Stimulated activated CD4-positive, alpha-beta T cell treated with anti-CD3 and anti-CD28 coated beads, Interleukin-1b, Interleukin-23, amount 100 ng/mL, for 48 hours (primary cell): ENCODE measurements at regions not wholly inside any gene's neighbourhood (a gene's known extent, or its start where the extent isn't known, plus 50 kb on each side); places are given as distances from the start of the nearest gene placed in this dataset.

Experiments
- DNase-seq: peaks from one replicate; pipeline ENCODE4 v3.0.0-alpha.2; 2020

DNA sequence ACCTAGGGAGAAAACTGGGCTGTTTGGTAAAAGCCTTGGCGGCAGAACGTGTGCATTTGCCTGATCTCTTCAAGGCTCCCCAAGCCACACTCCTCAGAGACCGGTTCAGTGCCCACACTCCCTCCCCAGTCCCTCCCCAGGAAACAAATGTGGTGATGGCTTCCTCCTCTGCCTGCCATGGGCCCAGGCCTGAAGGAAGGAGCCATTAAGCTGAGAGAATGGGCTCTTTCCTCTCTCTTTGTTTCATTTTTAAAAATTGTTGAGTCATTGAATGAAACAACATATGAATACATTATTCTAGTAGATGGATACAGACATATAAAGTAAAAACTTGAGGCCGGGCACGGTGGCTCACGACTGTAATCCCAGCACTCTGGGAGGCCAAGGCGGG lies 50.6 kb upstream of the YWHAQ start:
- no peak for DNase-seq

DNA sequence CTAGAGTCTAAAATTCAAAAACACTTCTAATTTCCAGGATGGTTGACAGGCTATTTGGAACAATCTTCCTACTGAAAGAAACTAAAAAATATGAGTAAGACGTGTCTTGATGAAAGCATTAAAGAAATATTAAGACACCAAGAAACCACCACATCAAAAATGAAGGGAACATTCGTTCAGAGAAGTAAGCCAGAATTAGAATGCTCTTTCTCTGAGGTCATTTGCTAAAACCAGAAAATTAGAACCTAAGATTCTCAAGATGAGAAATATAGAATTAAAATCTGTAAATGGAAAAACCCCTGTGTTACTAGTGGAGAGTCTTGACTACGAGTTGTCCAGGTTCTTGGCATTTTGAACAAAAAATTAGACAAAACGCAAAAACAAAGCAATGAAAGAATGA lies 54.8 kb upstream of the YWHAQ start:
- no peak for DNase-seq

DNA sequence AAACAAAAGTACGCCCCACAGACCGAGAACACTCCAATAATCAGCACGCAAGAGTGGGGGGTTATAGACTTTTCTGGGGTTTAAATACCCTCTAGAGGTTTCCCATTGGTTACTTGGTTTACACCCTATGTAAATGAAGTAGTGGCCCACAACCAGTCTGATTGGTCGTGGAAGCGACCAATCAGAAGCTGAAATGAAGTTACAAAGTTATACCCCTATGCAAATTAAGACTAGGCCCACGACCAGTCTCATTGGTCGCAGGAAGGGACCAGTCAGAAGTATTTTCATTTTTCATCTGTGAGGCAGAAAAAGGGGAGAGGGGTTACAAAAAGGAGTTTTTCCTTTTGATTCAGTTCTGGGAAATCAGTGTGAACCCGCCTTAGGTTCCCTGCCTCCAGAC lies 55.3 kb upstream of the YWHAQ start:
- DNase-seq = no peak

DNA sequence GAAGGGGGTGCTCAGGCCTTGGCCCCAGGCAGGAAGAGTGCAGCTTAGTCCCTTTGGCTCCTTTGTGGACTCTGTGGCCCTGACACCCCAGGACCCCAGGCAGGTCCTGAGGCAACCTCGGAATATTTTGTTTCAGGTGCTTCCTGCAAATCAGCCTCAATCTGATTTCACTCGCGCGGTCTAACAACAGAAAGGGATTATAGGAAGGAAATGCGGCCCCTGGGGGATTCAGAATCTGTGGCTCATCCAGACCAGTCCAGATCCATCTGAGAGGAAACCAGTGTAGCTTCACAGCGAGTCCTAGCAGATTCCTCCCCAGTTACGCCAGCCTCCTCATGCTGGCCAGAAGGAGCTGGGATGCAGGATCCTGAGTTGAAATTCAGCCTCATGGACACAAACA lies 59.5 kb upstream of the YWHAQ start:
- no peak for DNase-seq

DNA sequence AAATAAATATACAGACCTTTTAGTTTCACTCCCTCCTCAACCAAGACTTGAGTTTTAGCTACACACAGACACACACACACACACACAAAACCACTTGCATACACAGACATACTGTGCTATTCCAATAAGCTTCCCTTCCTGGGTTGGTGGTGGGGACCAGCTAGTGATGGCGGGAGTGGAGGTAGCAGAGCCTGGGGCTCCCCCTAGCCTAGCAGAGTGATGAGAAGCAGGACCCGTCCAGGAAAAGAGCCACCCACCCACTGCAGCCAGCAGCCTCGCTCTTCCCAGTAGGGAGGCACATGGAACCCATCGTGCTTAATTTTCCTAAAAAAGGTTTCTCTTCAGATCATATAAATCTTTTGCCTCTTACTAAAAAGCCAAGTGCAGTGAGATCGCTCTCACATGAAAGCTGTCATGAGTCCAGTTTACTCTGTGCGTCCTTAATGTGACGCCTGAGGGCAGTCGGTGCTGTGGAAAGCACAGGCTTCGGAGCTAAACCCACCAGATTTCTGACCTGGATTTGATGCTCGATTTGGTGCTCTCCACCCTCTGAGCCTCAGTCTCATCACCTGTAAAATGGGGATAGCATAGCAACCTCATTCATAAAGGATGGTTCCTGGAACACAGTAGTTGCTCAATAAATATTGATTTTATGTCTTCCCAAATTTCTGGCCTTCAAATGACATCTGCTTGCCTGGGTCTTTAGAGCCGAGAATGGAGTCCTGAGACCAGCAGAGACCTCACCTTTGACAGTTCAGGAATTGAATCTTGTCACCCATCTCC lies 60.1 kb upstream of the YWHAQ start:
- DNase-seq = no peak

DNA sequence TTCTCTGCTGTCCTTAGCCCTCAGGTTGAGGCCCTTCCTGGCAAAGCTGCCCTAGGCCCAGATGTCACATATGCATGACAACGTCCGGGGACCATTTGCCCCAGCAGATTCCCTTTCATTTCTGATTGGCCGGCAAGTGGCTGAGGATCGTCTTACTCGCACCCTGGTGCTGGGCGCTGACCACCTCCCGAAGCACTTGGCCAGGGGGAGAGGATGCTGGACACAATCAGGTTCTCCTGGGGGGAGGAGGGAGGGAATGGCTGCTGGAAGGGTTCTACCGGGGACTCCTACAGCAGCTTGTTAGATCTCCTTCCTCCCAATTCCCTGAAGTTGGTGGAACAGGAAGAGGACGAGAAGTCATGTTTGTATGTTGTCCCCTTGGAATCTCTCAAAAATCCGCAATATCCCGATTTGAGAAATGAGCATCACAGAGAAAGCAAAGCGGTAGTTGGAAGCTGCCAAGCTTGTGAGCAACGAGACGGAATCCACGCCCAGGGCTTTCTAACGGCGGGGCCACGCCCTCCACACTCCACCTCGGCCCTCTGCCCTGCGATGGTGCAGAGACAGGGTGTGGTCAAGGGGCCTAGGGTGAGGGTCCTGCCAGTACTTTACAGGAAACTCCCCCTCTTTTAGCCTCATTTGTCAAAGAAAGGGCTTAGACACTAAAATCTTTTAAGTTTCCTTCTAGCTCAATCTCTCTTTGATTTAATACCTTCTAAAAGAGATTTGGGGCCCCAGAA lies 61.8 kb upstream of the YWHAQ start:
- no peak for DNase-seq

DNA sequence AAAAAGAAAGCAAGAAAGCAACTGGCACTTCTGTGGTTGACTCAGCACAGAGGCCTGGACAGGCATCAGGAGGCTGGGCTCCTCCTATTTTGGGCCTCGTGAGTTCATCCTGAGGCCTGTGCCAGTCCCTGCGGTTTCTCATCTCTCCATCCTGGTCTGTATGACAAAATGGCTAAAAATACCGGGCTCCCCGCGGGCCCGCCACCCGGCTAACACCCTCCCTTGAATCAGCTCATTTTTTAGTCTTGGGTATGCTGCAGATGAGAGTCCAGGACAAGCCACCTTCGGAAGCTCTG lies 62.3 kb upstream of the YWHAQ start:
- DNase-seq = no peak

DNA sequence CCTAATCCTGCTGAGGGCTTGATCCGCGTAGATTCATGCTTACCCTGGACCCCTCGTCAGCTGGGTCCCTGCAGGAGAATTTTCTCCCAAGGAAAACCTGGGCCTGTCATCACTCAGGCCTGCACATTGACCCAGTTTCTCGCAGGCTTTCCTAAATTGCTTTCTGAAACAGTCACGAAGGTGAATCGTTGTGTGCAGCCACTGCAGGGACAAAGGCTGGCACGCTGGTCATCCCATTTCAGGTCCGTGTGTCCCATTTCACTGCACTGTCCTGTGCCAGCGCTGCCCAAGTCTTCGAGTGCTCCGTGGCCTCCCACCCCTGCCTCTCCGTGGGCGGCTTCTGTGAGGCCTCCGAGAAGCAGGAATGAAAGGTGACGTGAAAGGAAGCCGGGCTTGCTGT lies 62.8 kb upstream of the YWHAQ start:
- no peak for DNase-seq

DNA sequence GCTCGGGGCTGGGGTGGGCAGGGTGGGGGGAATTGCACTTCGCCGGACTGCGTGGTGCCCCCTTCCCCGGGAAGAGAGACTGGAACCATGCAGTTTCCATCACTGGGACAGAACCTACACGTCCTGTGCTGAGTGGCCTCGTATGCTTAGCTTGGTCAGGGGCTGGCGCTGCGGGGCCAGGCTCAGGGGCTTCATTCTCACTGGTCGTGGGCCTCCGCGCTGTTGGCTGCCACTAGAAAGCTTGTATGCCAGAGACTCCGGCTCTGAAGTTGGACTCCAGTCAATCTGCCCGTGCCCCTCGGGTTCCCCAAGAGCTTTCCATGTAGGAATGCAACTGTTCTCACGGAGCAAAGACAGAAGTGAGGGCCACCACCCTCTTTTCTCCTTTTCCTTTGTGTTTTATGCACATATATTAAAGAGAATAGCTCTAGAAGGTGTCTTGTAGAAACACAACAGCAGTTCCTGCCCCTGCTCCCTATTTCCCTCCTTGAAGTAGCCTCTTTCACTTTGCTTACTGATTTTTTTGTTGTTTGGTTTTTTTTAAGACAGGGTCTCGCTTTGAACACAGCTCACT lies 64.0 kb upstream of the YWHAQ start:
- DNase-seq = no peak

DNA sequence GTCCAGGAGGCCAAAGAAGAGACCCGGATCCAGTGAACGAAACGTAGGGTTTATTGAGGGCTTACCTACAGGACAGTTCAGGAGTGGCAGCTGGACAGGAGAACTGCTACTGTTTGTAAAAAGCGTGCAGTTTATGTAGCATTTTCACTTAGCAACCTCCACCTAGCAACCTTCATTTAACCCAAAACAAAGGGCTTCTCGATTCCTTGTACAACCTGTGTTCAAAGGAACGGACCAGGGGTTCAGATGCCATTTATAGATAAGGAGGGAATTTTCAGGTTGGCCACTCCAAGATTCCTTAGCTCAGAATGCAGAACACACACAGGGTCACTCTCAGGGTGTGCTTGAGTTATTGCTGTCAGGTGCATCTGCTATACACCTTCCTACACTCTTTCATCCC lies 65.1 kb upstream of the YWHAQ start:
- DNase-seq = no peak

DNA sequence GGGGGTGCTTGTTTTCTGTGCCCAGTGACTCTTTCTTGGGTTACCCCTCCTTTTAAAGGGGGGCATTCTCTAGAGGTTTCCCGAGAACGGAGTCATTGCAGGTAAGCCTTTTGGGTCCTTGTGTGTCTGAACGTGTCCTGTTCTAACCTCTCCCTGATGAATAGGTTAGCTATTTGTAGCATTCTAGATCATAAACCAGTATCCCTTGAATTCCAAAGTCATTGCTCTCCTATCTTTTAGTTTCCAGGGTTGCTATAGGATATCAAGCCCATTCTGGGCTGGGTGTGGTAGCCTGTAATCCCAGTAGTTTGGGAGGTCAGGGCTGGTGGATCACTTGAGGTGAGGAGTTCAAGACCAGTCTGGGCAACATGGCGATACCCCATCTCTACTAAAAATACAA lies 65.9 kb upstream of the YWHAQ start:
- no peak for DNase-seq

DNA sequence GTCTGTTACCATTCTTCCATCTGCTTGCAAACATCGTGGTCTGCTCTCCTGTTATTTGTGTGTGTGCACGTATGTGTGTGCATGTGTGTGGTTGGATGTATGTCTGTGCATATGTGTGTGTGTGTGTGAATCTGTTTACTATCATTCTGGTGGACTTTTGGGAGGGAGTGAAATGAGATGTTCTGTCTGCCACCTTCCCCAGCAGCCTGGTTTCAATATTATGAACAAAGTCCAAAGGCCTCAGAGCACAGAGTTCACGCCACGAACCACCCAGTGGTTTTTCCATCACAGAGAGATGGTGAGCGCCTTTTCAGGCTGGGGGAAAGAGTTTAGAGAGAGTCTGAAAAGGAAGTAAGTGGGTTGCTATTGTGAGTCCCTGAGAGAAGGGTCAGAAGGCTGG lies 67.1 kb upstream of the YWHAQ start:
- DNase-seq = peak; percentile 30

DNA sequence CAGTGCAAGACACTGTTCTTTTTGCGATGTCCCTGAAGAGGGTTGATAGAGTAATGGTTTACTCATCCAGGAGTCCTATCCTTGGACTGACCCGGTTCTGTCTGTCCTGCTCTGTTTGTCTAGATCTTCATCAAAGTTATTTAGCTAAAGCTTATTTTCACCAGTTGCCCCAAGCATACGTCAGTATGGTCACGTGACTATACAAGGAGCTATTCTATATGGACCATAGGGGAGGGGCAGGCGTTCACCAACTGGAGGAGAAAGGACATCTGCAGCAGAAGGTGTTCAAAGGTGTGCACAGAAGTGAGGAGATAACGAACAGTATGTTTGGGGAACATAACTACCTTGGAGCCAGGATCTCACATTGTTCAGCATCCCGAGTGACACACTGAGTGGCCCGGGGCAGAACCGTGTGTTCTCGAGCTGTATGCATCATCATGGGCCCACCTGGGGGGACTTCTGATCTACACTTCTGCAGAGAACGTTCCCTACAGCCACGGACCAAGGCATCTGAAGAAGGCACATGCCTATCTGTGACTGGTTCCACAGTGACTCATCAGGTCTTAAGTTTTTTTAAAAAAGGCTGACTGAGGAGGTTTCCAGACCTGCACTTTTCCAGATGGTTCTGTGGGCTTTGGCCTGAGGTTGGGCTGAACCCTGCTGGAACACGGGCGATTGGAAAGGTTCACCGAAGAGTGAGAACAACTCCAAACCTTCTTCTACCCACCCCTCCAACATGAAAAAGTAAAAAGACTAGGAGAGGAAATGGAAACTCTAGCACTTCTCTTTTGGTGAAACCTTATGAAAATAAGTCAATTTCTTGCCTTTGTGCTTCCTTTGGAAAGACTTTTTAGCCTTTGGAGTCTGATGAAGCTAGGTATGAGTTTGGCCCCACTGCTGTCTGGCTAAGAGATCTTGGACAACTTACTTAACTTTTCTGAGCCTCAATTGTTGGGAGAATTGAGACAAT lies 68.6 kb upstream of the YWHAQ start:
- DNase-seq = no peak

DNA sequence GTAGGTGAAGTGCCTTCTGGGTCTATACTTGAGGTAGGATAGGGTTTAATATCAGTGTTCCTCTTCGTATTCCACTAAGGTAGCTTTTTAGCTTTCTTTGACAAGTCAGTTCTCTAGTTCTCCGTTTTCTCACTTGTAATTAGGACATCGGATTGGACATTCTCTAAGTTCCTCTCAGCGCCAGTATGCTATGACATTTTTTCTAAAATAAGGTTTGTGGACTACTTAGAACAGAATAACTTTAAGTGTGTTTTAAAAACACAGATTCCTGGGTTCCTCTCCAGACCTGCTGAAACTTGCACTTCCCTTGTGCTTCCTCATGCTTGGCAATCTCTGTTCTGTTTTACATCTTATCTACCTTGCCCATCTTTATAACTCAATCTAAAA lies 69.3 kb upstream of the YWHAQ start:
- DNase-seq = no peak

DNA sequence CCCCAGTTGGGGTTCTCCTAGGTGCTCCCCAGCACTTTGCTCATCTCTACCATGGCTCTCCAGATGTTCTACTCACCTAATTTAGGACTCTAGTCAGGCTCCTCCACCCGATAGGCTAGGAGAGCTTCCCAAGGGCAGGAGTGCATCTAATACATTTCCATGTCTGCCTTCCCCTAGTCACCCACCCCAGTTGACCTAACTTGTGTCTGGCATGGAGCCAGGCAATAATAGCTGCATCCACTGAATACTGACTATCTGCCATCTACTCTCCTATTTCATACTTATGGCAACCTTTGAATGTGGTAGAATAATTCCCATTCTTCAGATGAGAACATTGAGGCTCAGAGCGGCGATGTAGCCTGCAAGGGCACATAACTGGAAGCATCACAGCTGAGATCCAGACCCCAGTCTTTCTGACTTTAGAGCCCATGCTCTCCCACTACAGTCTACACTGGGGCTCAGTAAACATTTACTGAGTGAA lies 71.8 kb upstream of the YWHAQ start:
- DNase-seq = no peak

DNA sequence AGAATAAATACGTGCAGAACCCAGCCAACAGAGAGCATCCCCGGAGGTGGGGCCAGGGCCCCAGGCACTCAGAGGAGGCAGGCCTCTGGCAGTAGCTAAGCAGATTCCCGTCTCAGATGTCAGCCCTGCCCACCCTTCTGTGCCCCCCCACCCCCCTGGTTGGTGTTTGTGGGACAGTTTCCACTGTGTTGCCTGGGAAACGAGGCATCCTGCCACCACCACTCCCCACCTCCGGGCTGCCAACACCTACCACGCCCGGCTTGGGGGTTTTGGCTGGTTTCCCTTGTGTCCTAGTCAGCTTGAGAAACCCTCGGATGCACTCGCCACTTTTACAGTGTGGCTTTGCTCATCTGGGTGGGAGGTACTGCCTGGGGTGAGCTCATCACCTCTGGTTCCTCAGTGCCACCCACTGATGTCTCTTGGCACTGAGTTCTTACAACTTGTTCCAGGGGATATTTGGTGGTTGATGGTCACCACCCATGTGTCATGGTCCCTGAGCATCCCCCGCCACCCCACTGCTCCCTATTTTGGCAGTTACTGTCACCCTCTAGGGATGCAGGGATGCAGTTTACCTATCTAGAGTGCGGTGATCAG lies 72.4 kb upstream of the YWHAQ start:
- peak; percentile 87 for DNase-seq

DNA sequence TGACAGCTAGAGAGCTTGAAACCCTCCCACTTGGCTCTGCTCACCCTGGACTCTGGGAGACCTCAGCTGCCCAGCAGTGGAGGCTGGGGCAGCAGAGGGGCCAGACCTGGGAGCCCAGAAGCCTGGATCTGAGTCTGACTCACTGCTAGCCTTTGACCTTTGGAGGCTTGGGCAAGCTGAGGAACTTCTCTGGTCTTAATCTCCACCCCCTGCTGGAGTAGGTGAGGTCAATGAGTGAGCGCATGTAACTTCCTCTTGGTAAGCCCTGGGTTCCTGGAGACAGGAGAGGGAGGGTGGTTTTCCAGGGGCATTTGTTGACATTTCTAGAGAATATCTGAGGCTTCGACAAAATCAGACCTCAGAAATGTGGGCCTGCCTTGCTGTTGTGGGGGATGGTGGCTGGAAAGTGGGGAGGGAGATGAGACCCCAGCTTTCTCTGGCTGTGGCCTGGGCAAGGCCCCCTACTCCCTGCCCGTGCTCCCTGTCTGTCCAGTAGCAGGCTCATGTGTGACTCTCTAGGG lies 73.0 kb upstream of the YWHAQ start:
- no peak for DNase-seq

DNA sequence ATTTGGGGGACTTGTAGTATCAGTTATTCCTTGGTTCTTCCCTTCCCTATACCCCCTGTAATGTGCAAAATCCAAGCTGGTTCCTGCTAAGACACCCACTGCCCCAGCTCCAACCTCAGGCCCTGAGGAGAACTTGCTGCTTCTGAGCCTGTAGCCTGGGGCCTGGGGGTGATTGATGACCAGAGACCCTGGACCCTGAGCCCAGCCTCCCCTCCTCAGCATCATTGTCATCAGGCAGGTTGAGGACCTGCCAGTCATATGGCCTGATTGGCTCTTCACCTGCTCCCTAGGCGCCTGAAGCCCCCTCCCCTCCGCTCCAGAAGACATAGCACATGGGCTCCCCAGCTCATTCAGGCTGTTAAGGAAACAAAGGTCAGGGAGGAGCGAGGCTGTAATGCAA lies 73.8 kb upstream of the YWHAQ start:
- no peak for DNase-seq

DNA sequence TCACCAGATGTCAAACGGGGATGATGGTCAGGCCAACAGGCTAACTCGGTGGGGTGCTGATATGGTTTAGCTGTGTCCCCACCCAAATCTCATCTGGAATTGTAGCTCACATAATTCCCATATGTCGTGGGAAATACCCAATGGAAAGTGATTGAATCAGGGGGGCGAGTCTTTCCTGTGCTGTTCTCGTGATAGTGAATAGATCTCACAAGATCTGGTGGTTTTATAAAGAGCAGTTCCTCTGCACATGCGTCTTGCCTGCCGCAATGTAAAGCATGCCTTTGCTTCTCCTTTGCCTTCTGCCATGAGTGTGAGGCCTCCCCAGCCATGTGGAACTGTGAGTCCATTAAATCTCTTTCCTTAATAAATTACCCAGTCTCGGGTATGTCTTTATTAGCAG lies 74.4 kb upstream of the YWHAQ start:
- no peak for DNase-seq

DNA sequence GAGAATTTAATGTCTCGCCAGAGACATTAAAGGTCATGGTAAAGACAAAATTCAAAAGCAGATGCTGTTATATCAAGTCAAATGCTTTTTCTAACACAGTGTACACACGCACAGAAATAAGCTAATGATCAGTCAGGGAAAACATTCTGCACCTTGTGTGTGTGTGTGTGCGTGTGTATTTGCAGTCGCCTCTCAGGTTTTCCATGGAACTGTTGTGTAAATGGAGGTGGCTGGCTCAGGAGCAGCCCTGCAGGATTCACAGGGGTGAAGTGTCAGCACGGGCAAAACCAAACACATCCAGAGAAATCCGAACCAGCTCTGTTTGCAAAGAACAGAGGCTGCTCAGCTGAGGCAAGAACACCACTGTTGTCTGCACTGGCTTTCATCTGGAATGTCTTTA lies 76.2 kb upstream of the YWHAQ start:
- DNase-seq = no peak

DNA sequence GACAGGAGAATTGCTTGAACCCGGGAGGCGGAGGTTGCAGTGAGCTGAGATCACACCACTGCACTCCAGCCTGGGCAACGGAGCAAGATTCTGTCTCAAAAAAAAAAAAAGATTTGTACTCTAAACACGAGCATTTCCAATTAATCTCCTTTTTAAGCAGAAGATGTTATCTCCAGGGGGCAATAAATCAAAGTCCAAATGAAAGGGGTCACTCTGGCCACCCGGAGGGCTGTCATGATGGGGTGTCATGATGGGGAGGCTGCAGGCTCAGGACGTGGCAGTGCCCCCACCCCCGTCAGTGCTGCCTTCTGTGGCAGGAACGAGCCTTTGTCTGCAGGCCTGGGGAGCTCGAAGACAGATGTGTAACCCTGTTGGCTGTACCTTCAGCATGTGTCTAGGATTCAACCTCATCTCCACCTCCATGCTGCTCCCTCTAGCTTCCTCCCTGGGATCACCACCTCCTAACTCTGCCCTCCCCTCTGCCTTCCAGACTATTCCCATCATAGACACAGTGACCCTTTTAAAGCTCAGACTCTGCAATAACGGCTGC lies 76.9 kb upstream of the YWHAQ start:
- DNase-seq = no peak
